Hepatocyte (in vitro differentiated cells): ENCODE measurements at regions not wholly inside any gene's neighbourhood (a gene's known extent, or its start where the extent isn't known, plus 50 kb on each side); places are given as distances from the start of the nearest gene placed in this dataset.
A peak's percentile ranks its signal among the peaks of the same experiment; 100 is the strongest.

ENCODE experiments used
- DNase-seq: peaks from one replicate; pipeline ENCODE4 v3.0.0-alpha.2; 2016; ENCODE audit warnings: low spot score
- H2AFZ ChIP-seq: fragments of 200-600 bp; sonication (generic); 2 replicates; pipeline ENCODE4 v1.6.0; 2016; ENCODE audit warnings: antibody characterized with exemption, mild to moderate bottlenecking
- H3K27ac ChIP-seq: fragments of 200-600 bp; sonication (generic); 2 replicates; pipeline ENCODE4 v1.5.1; 2016; ENCODE audit warnings: mild to moderate bottlenecking
- H3K27me3 ChIP-seq: fragments of 200-600 bp; sonication (generic); 2 replicates; pipeline ENCODE4 v1.6.1; 2016
- H3K36me3 ChIP-seq: fragments of 200-600 bp; sonication (generic); replicated peaks from 2 replicates; pipeline ENCODE4 v1.5.1; 2016; ENCODE audit warnings: low read depth; ENCODE audit not compliant: insufficient read depth
- H3K4me1 ChIP-seq: fragments of 200-600 bp; sonication (generic); 2 replicates; pipeline ENCODE4 v1.5.1; 2016; ENCODE audit warnings: mild to moderate bottlenecking, moderate library complexity; ENCODE audit not compliant: insufficient read depth
- H3K4me2 ChIP-seq: fragments of 200-600 bp; sonication (generic); 2 replicates; pipeline ENCODE4 v1.6.0; 2016
- H3K4me3 ChIP-seq: fragments of 200-600 bp; sonication (generic); 2 replicates; pipeline ENCODE4 v1.5.1; 2016; ENCODE audit warnings: mild to moderate bottlenecking
- H3K79me2 ChIP-seq: fragments of 200-600 bp; sonication (generic); 2 replicates; pipeline ENCODE4 v1.6.0; 2017; ENCODE audit warnings: mild to moderate bottlenecking
- H3K9me2 ChIP-seq: fragments of 200-600 bp; sonication (generic); replicated peaks from 2 replicates; pipeline ENCODE4 v1.6.0; 2017; ENCODE audit warnings: mild to moderate bottlenecking; ENCODE audit not compliant: insufficient read depth
- H3K9me3 ChIP-seq: fragments of 200-600 bp; sonication (generic); 2 replicates; pipeline ENCODE4 v1.5.1; 2016; ENCODE audit warnings: low read depth, mild to moderate bottlenecking
- H4K20me1 ChIP-seq: fragments of 200-600 bp; sonication (generic); 2 replicates; pipeline ENCODE4 v1.6.0; 2016; ENCODE audit warnings: mild to moderate bottlenecking; ENCODE audit not compliant: insufficient read depth, poor library complexity, severe bottlenecking
- EZH2 ChIP-seq: fragments of 200-600 bp; sonication (generic); IDR thresholded peaks from 2 replicates; pipeline ENCODE4 v1.6.1; 2016; ENCODE audit warnings: antibody characterized with exemption, mild to moderate bottlenecking, borderline replicate concordance
- EZH2phosphoT487 ChIP-seq: fragments of 200-600 bp; sonication (generic); IDR thresholded peaks from one replicate; pipeline ENCODE4 v1.6.1; 2018; ENCODE audit warnings: antibody characterized with exemption, mild to moderate bottlenecking, low read depth, moderate library complexity; ENCODE audit not compliant: unreplicated experiment, severe bottlenecking
- WGBS: methylation state at CpG from one replicate; pipeline ENCODE4 v1.1.6; 2016; ENCODE audit warnings: low lambda C conversion rate; ENCODE audit errors: missing lambda C conversion rate; 5-methylcytosine and 5-hydroxymethylcytosine counted together
- TF ChIP-seq, protein P1 (sequence below): fragments of 200-600 bp; sonication (generic); IDR thresholded peaks from 2 replicates; pipeline ENCODE4 v1.5.1; 2016; ENCODE audit warnings: antibody characterized with exemption, mild to moderate bottlenecking; ENCODE audit not compliant: poor library complexity

- Histone ChIP-seq H3K79me2 (no peaks in the 10 kb centered on the region), H2AFZ (peak overlapping the region; percentile 22), H4K20me1 (no peaks in the 10 kb centered on the region), H3K9me3 (no peaks in the 10 kb centered on the region), H3K36me3 (no peaks in the 10 kb centered on the region), H3K4me3 (no peak overlapping the region), H3K9me2 (no peaks in the 10 kb centered on the region), H3K4me1 (no peaks in the 10 kb centered on the region), H3K4me2 (no peak overlapping the region), H3K27ac (no peak overlapping the region), H3K27me3 (no peaks in the 10 kb centered on the region)
- 70% methylated on average over 10 of the region's 10 CpGs for WGBS
- TF ChIP-seq, protein P1, sequence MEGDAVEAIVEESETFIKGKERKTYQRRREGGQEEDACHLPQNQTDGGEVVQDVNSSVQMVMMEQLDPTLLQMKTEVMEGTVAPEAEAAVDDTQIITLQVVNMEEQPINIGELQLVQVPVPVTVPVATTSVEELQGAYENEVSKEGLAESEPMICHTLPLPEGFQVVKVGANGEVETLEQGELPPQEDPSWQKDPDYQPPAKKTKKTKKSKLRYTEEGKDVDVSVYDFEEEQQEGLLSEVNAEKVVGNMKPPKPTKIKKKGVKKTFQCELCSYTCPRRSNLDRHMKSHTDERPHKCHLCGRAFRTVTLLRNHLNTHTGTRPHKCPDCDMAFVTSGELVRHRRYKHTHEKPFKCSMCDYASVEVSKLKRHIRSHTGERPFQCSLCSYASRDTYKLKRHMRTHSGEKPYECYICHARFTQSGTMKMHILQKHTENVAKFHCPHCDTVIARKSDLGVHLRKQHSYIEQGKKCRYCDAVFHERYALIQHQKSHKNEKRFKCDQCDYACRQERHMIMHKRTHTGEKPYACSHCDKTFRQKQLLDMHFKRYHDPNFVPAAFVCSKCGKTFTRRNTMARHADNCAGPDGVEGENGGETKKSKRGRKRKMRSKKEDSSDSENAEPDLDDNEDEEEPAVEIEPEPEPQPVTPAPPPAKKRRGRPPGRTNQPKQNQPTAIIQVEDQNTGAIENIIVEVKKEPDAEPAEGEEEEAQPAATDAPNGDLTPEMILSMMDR = no peak
- TF ChIP-seq EZH2 = no peak
- TF ChIP-seq EZH2phosphoT487 = no peak
- DNase-seq = no peak
These were observed 63.6 kb downstream of the NUDT12 start for GRCh38 chr5:103498800-103499551.

DNA sequence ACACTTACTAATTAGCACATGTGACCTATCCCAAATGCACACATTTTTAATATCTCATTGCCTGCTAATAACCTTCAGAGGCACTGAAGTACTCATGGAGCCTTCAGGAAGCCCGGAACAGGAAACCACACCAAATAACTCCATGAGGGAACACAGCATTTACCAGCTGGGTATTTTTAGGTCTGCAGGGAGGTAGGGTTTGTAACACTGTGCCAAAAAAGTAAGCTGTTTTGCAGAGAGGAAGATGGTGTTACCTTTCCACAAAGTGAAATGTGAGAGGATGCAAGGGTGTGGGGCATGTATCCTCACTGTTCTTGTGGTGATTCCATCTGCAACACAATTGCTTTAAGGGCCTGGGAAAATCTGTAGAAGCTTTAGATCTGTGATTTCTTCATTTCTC, 64.4 kb downstream of the NUDT12 start:
- H3K36me3 ChIP-seq = no peaks in the 10 kb centered on the region

DNA sequence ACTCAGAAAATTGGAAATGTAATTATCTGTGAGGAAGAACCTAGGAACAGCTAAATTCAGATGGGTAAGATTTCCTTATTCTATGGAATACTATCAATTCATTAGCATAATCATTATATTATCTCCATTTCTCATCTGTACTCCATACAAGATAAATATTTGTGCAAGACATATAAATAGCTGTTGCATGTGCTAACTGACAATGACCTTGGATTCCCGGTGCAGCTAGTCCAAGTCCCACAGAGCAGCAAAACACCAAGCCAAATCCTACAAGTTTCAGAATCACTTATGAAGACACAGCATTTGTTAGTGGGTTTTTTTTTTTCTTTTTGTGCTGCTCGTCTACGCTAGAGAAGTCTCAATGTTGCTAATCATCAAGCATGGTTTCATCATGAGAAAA, 64.8 kb downstream of the NUDT12 start:
- no peaks in the 10 kb centered on the region for H3K79me2 ChIP-seq
- H3K36me3 ChIP-seq = no peaks in the 10 kb centered on the region
- no peaks in the 10 kb centered on the region for H3K9me3 ChIP-seq
- no peak for TF ChIP-seq EZH2phosphoT487
- no peak for TF ChIP-seq EZH2
- TF ChIP-seq, protein P1 = no peak
- 90% methylated on average over 3 of the region's 3 CpGs for WGBS
- H2AFZ ChIP-seq = no peak overlapping the region
- no peak overlapping the region for H3K4me3 ChIP-seq
- no peaks in the 10 kb centered on the region for H4K20me1 ChIP-seq
- H3K4me2 ChIP-seq = no peak overlapping the region
- no peak overlapping the region for H3K27ac ChIP-seq
- H3K4me1 ChIP-seq = no peaks in the 10 kb centered on the region
- DNase-seq = no peak
- no peaks in the 10 kb centered on the region for H3K9me2 ChIP-seq
- no peaks in the 10 kb centered on the region for H3K27me3 ChIP-seq

More for the DNA sequence above, 64.4 kb downstream of the NUDT12 start:
- no peak for DNase-seq
- Histone ChIP-seq H3K4me2 (no peak overlapping the region), H3K79me2 (no peaks in the 10 kb centered on the region), H3K27ac (no peak overlapping the region), H2AFZ (no peak overlapping the region), H3K27me3 (no peaks in the 10 kb centered on the region), H4K20me1 (no peaks in the 10 kb centered on the region), H3K9me2 (no peaks in the 10 kb centered on the region), H3K4me1 (no peaks in the 10 kb centered on the region), H3K9me3 (no peaks in the 10 kb centered on the region), H3K4me3 (no peak overlapping the region)
- TF ChIP-seq EZH2phosphoT487 (no peak), EZH2 (no peak)
- TF ChIP-seq, protein P1 = no peak
- WGBS = 69% methylated on average over 1 of the region's 1 CpG
